Endothelial cell (in vitro differentiated cells): ENCODE measurements at regions not wholly inside any gene's neighbourhood (a gene's known extent, or its start where the extent isn't known, plus 50 kb on each side); places are given as distances from the start of the nearest gene placed in this dataset.
"Not testable (repeated sequence)": the region's sequence is repeated elsewhere in the genome, so short reads cannot be mapped to it uniquely, and the experiment has no call there.

Experiments
- DNase-seq: peaks from one replicate; pipeline ENCODE4 v3.0.0; 2021; ENCODE audit warnings: low spot score
- H3K27ac Mint-ChIP-seq: one replicate; pipeline ENCODE4 v1.8.0; 2021; ENCODE audit warnings: mixed read lengths, inconsistent platforms; ENCODE audit not compliant: unreplicated experiment
- H3K27me3 Mint-ChIP-seq: one replicate; pipeline ENCODE4 v1.8.0; 2021; ENCODE audit warnings: mild to moderate bottlenecking, moderate library complexity, mixed read lengths, inconsistent platforms; ENCODE audit not compliant: unreplicated experiment
- H3K36me3 Mint-ChIP-seq: one replicate; pipeline ENCODE4 v1.8.0; 2021; ENCODE audit warnings: mild to moderate bottlenecking, low read depth, mixed read lengths, inconsistent platforms; ENCODE audit not compliant: unreplicated experiment
- H3K4me1 Mint-ChIP-seq: one replicate; pipeline ENCODE4 v1.8.0; 2021; ENCODE audit warnings: mild to moderate bottlenecking, mixed read lengths, inconsistent platforms; ENCODE audit not compliant: unreplicated experiment
- H3K4me3 Mint-ChIP-seq: one replicate; pipeline ENCODE4 v1.8.0; 2021; ENCODE audit warnings: mild to moderate bottlenecking, mixed read lengths, inconsistent platforms; ENCODE audit not compliant: unreplicated experiment
- H3K9me3 Mint-ChIP-seq: one replicate; pipeline ENCODE4 v1.8.0; 2021; ENCODE audit warnings: mixed read lengths, inconsistent platforms; ENCODE audit not compliant: unreplicated experiment
- TF ChIP-seq, protein P1 (sequence below): fragments of 200-600 bp; sonication (generic); IDR thresholded peaks from one replicate; pipeline ENCODE4 v1.5.0; 2021; ENCODE audit warnings: antibody characterized with exemption; ENCODE audit not compliant: unreplicated experiment

- TF ChIP-seq, protein P1, sequence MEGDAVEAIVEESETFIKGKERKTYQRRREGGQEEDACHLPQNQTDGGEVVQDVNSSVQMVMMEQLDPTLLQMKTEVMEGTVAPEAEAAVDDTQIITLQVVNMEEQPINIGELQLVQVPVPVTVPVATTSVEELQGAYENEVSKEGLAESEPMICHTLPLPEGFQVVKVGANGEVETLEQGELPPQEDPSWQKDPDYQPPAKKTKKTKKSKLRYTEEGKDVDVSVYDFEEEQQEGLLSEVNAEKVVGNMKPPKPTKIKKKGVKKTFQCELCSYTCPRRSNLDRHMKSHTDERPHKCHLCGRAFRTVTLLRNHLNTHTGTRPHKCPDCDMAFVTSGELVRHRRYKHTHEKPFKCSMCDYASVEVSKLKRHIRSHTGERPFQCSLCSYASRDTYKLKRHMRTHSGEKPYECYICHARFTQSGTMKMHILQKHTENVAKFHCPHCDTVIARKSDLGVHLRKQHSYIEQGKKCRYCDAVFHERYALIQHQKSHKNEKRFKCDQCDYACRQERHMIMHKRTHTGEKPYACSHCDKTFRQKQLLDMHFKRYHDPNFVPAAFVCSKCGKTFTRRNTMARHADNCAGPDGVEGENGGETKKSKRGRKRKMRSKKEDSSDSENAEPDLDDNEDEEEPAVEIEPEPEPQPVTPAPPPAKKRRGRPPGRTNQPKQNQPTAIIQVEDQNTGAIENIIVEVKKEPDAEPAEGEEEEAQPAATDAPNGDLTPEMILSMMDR: no peak
- Mint-ChIP-seq H3K27me3 (no peaks in the 10 kb centered on the region), H3K9me3 (no peaks in the 10 kb centered on the region)
Measured at GRCh38 chr2:129400826-129401225, 578.6 kb upstream of the RAB6C start.

DNA sequence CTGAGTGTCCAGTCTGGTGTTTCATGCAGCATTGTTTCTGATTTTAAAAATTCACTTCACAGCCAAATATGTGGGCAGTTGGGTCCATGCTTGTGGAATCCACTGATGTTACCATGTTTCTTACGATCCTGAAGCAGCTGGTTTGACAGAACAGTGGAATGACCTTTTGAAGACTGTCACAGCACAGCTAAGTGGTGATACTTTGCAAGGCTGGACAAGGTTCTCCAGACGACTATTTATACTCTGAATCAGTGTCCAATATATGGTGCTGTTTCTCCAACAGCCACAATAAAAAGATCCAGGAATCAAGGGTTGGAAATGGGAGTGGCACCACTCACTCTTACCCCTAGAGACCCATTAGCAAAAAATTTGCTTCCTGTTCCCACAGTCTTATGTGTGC, 577.4 kb upstream of the RAB6C start:
- Mint-ChIP-seq H3K4me3 (no peak overlapping the region), H3K27me3 (no peaks in the 10 kb centered on the region), H3K27ac (no peak overlapping the region), H3K9me3 (no peaks in the 10 kb centered on the region), H3K36me3 (no peaks in the 10 kb centered on the region), H3K4me1 (no peaks in the 10 kb centered on the region)
- DNase-seq: no peak
- TF ChIP-seq, protein P1: no peak

More at GRCh38 chr2:129400826-129401225, 578.6 kb upstream of the RAB6C start:
- Mint-ChIP-seq H3K4me3 (no peak overlapping the region), H3K4me1 (no peaks in the 10 kb centered on the region), H3K27ac (no peak overlapping the region), H3K36me3 (no peaks in the 10 kb centered on the region)
- DNase-seq: no peak

GRCh38 chr2:129404000-129404685, 575.3 kb upstream of the RAB6C start:
- DNase-seq: no peak
- Mint-ChIP-seq H3K4me1 (no peaks in the 10 kb centered on the region), H3K27me3 (no peaks in the 10 kb centered on the region), H3K9me3 (no peaks in the 10 kb centered on the region), H3K36me3 (no peaks in the 10 kb centered on the region), H3K27ac (no peak overlapping the region), H3K4me3 (no peak overlapping the region)
- TF ChIP-seq, protein P1: no peak

DNA sequence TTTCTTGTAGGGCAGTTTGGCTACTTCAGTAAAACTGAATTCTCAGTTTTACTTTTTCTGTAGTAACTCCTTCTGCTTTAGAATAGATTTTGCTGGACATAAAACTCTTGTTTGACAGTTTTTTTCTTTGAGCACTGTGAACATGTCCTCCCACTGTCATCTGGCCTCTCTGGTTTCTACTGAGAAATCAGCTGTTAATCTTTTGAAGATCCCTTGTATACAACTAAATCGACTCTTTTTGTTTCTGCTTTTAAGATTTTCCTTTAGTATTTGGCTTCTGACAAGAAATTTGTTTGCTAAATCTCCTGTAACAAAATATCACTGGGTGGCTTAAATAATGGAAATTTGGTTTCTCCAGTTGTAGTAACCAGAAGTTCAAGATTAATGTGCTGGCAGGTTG, 570.9 kb upstream of the RAB6C start:
- H3K9me3 Mint-ChIP-seq: no peaks in the 10 kb centered on the region
- no peaks in the 10 kb centered on the region for H3K36me3 Mint-ChIP-seq
- no peak overlapping the region for H3K27ac Mint-ChIP-seq
- H3K4me3 Mint-ChIP-seq: no peak overlapping the region
- H3K27me3 Mint-ChIP-seq: no peaks in the 10 kb centered on the region
- no peak for DNase-seq
- no peaks in the 10 kb centered on the region for H3K4me1 Mint-ChIP-seq
- TF ChIP-seq, protein P1: no peak

GRCh38 chr2:129417041-129417440, 562.4 kb upstream of the RAB6C start:
- not testable (repeated sequence) for H3K9me3 Mint-ChIP-seq, H3K4me1 Mint-ChIP-seq, H3K27me3 Mint-ChIP-seq, H3K36me3 Mint-ChIP-seq, H3K27ac Mint-ChIP-seq, DNase-seq, H3K4me3 Mint-ChIP-seq
